H1 (cell line): ENCODE measurements at regions not wholly inside any gene's neighbourhood (a gene's known extent, or its start where the extent isn't known, plus 50 kb on each side); places are given as distances from the start of the nearest gene placed in this dataset.

Source experiments
- CEBPB ChIP-seq: IDR thresholded peaks from 2 replicates; pipeline ENCODE4 v1.6.1; 2012; ENCODE audit warnings: low read depth, low read length
- EP300 ChIP-seq, 2 experiments: IDR thresholded peaks; 1 replicate in 1 of 2; 2 replicates in 1 of 2; pipeline ENCODE4 v1.6.1; 2011 to 2012; ENCODE audit warnings: low read depth in 2 of 2, low read length in 2 of 2, mild to moderate bottlenecking in 2 of 2, borderline replicate concordance in 1 of 2, inconsistent platforms in 1 of 2, moderate library complexity in 1 of 2
- JUND ChIP-seq: IDR thresholded peaks from 2 replicates; pipeline ENCODE4 v1.6.1; 2011; ENCODE audit warnings: mild to moderate bottlenecking, improper control_type of control experiment, low read length
- NRF1 ChIP-seq: IDR thresholded peaks from 2 replicates; pipeline ENCODE4 v1.6.1; 2011; ENCODE audit warnings: mild to moderate bottlenecking, low read depth, low read length, improper control_type of control experiment
- POLR2A ChIP-seq, 2 experiments: IDR thresholded peaks; 1 replicate in 1 of 2; 2 replicates in 1 of 2; pipeline ENCODE4 v1.6.1; 2011; ENCODE audit warnings: low read depth in 2 of 2, low read length in 2 of 2, mild to moderate bottlenecking in 2 of 2; ENCODE audit errors: control extremely low read depth in 1 of 2
- TAF1 ChIP-seq: IDR thresholded peaks from 2 replicates; pipeline ENCODE4 v1.6.1; 2011; ENCODE audit warnings: mild to moderate bottlenecking, low read depth, low read length
- TCF12 ChIP-seq: IDR thresholded peaks from 2 replicates; pipeline ENCODE4 v1.6.1; 2011; ENCODE audit warnings: low read depth, mild to moderate bottlenecking, low read length
- USF2 ChIP-seq: IDR thresholded peaks from 2 replicates; pipeline ENCODE4 v1.6.1; 2011; ENCODE audit warnings: low read length, improper control_type of control experiment
- ZNF274 ChIP-seq: IDR thresholded peaks from 2 replicates; pipeline ENCODE4 v1.7.0; 2012; ENCODE audit warnings: low read length, borderline replicate concordance; ENCODE audit errors: extremely low read depth
- TF ChIP-seq, protein P1 (sequence below), 3 experiments: IDR thresholded peaks; 1 replicate in 2 of 3; 2 replicates in 1 of 3; pipeline versions ENCODE4 v1.5.1 to v1.6.1; 2011; ENCODE audit warnings: low read length in 3 of 3, mild to moderate bottlenecking in 3 of 3, inconsistent platforms in 2 of 3, low read depth in 1 of 3, moderate library complexity in 1 of 3; ENCODE audit not compliant: insufficient read depth in 1 of 3; ENCODE audit errors: control extremely low read depth in 1 of 3
- TF ChIP-seq, protein P2 (sequence below): IDR thresholded peaks from 2 replicates; pipeline ENCODE4 v1.6.1; 2012; ENCODE audit warnings: inconsistent platforms

GRCh38 chr10:71070741-71071140, 141.6 kb upstream of the UNC5B start:
- no peak for TF ChIP-seq POLR2A (IDR thresholded peaks at IDR 0.05; ENCODE audit: control extremely low read depth in 1 of 2, low read depth in 2 of 2, low read length in 2 of 2)
- TF ChIP-seq, protein P1, sequence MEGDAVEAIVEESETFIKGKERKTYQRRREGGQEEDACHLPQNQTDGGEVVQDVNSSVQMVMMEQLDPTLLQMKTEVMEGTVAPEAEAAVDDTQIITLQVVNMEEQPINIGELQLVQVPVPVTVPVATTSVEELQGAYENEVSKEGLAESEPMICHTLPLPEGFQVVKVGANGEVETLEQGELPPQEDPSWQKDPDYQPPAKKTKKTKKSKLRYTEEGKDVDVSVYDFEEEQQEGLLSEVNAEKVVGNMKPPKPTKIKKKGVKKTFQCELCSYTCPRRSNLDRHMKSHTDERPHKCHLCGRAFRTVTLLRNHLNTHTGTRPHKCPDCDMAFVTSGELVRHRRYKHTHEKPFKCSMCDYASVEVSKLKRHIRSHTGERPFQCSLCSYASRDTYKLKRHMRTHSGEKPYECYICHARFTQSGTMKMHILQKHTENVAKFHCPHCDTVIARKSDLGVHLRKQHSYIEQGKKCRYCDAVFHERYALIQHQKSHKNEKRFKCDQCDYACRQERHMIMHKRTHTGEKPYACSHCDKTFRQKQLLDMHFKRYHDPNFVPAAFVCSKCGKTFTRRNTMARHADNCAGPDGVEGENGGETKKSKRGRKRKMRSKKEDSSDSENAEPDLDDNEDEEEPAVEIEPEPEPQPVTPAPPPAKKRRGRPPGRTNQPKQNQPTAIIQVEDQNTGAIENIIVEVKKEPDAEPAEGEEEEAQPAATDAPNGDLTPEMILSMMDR (IDR thresholded peaks at IDR 0.05; ENCODE audit: control extremely low read depth in 1 of 3, insufficient read depth in 1 of 3, low read depth in 1 of 3, low read length in 3 of 3), result no peak
- TF ChIP-seq, protein P2, sequence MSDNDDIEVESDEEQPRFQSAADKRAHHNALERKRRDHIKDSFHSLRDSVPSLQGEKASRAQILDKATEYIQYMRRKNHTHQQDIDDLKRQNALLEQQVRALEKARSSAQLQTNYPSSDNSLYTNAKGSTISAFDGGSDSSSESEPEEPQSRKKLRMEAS, result no peak
- no peak for TF ChIP-seq USF2
- no peak for TF ChIP-seq CEBPB
- no peak for TF ChIP-seq NRF1
- TF ChIP-seq ZNF274, result no peak
- TF ChIP-seq TCF12, result no peak
- no peak for TF ChIP-seq TAF1
- TF ChIP-seq JUND, result no peak
- TF ChIP-seq EP300 (IDR thresholded peaks at IDR 0.05; ENCODE audit: borderline replicate concordance in 1 of 2, low read depth in 2 of 2, low read length in 2 of 2), result no peak
